ENCODE measurements at regions not wholly inside any gene's neighbourhood (a gene's known extent, or its start where the extent isn't known, plus 50 kb on each side); places are given as distances from the start of the nearest gene placed in this dataset.

DNA sequence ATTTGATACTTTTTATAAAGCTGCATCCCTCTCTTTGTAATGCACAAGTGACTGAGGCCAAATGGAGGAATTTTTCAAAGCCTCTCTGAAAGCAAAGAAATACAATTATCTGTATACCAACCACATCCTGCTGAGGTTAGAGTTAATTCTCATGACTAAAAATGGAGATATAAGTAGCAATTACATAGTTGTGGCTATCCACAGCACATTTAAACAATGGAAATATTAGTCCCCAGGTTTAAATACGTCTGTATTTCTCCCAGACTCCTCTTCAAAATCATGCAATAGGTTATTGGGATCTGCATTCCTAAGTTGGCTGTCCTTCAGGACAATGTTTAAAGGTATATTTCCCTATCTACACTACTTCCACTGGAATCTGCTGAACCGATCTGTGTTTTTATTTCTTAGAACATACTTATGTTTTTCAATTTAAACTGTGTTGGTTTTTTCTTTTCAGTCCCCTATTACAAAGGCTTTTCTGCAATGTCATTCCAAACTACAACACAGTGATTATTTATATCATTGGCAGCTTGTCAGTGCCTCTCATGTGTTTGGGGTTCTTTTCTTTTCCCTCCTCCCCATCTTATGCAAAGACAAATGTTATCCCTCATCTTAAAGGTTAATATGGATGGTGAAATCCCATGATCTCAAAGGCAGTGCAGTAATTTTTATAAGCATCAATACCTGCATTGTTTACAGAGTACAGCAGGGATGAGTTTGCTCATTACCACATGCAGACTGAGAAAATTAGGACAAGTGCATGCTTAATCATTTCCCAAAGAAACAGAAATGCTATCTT lies 134.8 kb upstream of the FSHR start:
- DNase-seq = no peak
- intact Hi-C loops (cut with DNase I) = no loop called here

DNA sequence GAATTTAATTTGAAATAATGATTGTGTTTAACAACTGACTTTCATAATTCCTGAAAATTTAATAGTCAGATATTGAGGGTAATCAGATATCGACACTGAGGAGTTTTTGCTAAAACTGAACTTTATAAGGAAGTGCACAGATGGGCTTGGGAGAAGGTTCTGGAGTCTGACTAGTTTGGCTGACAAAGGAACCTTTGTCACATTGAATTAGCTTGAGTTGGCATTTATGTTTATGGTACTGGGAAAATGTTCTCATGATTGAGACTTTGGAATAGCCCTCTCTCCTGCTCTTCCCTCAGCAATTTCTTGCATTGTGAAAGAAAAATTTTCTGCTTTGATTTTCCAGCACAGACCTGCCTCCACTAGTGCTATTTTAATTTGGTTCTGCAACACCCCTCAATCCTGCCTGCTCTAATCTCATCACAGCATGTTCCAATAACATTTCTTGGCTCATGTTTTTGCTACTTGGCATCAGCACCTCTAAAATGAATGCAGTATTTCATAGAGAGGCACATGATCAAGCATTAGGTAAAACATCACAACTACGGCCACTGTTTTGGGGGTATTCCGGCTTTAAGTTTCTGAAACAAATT lies 133.9 kb upstream of the FSHR start:
- intact Hi-C loops (cut with DNase I) = no loop called here

DNA sequence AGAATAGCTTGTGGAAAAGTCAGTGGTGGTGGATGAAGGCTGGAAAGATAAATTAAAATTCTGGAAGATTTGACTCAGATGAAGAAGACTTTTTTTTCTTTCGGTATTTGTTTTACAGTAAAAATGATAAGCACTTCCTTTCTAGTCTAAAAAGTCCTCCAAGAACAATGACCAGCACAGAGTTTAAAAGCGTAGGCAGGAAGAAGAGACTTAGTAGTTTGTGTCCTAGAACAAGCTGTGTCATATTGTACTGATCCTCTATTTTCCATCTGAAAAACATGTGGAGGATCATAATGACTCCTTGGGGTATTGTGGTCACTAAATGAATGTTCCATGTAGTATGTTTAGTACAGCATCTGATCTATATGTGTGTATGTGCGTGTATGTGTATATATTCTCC lies 132.4 kb upstream of the FSHR start:
- intact Hi-C loops (cut with DNase I) = no loop called here
- no peak for DNase-seq

More for the DNA sequence above, 133.9 kb upstream of the FSHR start:
- DNase-seq = peak in 14 of 42 donors; percentile 5 to 58 (median 26)

DNA sequence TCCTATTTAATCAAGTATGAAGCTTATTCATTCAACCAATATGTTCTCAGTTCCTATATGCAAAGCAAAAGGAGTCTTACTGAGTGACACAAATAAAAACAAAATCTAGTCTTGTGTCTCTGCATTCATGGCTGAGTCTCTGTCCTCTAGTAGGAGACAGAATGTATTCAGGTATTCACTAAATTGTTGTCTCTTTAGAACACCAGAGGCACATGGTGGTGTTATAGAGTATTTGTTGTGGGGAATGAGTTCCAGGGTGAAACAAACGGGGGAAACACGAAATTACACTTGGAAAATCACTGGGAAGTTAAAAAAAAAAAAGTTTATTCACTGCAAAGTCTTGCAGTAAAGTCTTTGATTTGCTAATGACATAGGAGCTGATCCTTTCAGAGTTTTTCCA lies 131.7 kb upstream of the FSHR start:
- DNase-seq = no peak
- intact Hi-C loops (cut with DNase I) = no loop called here

DNA sequence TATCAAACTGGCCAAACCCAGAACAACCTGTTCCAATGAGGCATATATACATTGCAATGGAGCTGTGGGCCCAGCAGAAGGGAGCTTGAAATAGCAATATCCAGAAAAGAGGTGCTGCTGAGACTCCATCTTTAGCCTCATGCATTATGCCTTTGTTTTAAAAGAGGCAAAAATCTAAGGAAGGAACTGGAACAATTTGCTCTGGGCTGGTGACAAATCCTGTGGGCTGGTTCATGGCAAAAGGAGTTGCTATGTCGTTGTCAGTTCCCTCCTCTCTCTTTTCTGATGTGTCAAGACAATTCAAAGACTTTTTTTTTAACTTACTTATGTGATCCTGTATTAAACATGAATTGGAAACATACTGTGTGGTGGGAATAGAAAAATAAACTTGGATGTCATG lies 124.2 kb upstream of the FSHR start:
- intact Hi-C loops (cut with DNase I) = no loop called here
- DNase-seq = peak in 23 of 42 donors; percentile 5 to 75 (median 41)

DNA sequence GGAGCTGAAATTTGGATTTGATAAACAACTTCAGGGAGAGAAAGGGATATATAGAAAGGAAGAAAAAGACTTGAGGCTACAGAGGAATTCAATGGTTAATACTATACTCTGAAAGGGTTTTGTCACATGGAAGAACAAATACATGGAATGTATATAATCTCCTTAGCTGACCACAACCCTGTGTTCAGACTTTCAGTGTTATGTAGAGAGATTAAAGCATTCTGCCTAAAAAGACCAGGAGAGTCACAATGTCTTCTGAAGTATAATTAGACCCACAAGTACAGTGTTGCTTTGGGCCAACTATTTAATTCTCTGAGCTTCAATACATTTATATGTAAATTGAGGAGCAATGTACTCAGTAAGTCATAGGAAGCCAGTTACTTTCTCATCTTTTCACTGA lies 123.8 kb upstream of the FSHR start:
- DNase-seq = no peak
- intact Hi-C loops (cut with DNase I) = no loop called here

DNA sequence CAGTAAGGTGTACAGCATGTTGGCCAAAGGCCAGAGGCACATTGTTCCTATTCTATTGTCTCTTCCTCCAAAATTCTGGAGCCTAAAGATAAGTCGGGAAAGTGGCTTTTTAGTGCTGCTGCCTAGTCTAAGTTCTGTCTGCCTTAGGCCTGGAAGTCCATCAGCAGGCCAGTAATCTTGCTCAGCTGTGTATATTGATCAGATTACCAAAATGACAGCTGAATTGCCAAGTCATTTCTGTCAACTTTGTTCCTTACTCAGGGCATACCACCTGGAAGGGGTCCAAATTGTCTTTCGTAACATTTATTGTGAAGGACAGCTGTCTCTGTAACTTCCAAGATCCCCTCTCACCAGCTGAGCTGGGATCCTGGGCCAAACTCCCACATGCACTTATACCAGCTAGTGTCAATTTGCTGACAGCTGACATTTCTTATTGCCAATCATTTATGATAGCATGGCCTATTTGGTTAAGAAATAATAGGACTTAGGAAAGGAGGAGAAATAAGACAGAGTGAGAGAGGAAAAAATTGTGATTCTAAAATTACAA lies 116.8 kb upstream of the FSHR start:
- intact Hi-C loops (cut with DNase I) = no loop called here
- DNase-seq = no peak

DNA sequence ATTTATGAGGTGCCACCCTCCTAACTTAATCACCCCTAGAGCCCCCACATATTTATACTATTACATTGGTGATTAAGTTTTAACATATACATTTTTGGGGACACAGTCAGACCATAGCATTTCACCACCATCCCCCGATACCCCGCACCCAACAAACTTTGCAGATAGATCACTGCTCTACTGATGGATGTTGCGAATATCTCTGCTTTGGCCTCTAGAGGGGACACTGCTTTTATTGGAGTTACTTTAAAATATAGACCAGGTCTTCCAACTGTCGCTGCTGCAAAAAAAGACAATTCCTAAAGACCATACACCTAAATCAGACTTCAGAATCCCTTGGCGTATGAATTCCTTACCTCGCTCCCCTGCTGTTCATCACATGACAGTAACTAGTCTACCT lies 115.8 kb upstream of the FSHR start:
- intact Hi-C loops (cut with DNase I) = no loop called here
- DNase-seq = no peak

DNA sequence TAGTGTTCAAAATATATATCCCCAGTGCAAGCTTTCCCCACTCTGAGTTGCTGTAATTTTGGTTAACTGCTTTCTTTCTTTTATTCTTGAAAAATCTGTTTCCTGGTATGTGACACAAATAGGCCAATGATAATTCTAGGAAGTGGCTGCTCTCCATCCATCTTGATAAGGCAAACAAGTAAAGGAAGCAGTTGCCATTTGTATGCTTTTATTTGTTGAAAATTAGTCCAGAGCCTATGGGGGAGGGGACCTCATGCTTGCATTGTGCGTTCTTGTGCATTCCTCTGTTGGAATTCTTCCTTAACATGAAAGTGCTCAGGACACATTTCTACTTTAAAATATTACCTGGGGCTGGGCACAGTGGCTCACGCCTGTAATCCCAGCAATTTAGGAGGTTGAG lies 111.2 kb upstream of the FSHR start:
- intact Hi-C loops (cut with DNase I) = no loop called here
- no peak for DNase-seq

DNA sequence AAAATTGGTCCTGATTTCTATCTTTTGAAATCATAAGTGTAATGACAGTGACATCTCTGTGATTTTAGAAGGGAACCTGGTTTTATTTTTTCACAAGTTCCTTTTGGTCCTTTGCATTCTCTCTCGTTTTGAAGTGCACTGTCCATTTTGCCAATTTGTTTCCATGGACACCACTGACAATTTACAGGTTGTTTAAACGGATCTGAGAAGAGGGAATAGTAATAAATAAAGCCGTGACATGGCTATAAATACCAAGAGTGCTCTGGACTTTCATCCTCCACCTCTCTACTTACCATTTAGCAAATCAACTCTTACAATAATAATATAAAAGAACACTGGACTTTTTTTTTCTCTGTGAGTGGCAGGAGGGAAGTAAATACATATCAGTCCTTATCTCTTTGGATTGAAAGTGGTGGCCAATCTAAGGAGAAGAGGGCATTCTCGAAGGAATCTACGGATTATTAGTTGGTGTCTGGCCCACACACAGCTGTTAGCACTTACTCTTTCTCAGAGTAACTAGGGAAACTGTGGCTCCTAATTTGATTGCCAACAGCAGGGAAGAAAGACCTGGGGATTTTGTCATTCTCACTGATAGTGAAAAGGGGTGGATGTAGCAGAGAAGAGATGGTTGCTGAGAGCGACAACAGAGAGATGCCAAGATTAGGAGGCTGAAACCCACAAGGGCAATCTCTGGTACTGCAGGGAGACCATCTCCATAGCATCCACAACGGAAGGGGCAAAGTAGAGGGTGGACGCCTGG lies 108.7 kb upstream of the FSHR start:
- intact Hi-C loops (cut with DNase I) = no loop called here
- DNase-seq = no peak

DNA sequence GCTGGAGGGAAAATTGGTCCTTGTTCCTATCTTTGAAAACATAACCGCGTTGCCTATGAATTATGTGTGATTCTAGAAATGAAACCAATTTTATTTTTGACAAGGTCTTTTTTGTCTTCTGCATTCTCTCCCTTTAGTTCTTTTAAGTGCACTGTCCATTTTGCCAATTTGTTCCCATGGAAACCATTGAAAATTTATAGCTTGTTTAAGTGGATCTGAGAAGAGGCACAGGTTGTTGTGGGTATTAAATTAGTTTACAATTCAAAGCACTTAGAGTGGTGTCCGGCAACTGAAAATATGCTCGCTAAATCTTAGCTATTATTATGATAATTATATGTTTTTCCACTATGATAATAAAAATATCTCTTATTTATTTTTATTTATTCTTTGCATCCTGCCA lies 107.5 kb upstream of the FSHR start:
- intact Hi-C loops (cut with DNase I) = no loop called here
- DNase-seq = no peak

DNA sequence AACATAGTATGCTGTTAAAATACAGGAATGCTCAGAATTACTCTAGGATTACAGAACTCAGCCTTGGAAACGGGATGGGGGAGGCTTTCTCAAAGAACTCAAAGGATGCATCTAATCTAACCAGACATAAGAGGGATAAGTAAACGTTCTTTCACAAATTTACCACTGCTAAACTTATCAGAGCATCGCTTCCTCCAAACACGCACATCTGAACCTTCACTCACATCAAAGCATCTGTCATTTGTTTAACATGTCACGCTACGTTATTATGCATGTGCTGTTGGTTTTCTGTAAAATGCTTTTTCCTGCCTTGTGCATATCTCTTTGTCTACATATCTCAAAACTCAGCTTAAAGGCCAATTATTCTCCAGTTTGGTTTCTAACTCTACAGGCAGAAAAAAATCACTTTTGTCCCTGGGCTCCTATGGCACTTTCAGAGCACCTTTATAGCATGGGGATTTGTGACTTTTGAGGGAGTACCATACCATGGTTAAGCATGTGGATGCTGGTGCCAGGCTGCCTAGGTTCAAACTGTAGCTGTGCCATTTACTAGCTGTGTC lies 106.7 kb upstream of the FSHR start:
- DNase-seq = no peak
- intact Hi-C loops (cut with DNase I) = no loop called here

DNA sequence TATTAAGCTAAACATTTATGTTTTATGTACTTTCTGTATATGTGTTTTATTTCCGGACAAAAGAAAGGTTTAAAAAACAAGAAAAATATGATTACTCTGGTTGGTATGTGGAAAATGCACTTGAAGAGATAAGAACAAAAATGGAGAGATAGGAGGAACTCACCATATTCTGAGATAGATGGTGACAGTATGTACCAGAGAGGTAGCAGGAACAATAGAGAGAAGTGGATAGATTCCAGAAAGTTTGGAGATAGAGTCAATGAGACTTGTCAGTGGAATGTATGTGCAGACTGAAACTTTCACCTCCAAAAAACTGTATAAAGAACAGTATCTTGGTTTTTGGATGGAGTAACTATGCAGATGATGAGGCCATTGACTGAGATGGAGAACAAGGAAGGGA lies 105.6 kb upstream of the FSHR start:
- intact Hi-C loops (cut with DNase I) = no loop called here

DNA sequence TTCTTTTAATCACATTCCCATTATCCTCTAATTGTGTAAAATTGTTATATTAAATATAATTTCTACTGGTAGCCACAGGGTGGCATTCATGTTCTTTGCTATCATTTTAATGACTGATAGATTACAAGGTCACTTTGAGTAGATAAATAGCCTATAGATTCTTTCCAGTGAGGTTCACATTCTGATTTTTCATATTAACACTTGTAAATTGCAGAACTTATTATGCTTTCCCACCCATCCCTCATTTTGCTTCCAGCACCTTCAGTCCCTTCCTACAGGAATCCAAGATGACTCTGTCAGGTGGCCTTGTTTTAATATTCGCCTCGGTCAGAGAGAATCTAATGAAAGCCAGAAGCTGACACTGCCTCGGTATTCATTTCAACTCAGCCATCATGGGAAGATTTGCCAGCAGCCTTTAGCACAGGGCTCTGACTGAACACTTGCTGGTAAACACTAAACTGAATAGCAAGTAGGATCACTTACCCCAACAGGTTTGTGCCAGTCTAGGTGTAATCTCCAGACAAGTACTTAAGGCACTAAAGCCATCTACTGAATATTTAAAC lies 101.2 kb upstream of the FSHR start:
- intact Hi-C loops (cut with DNase I) = no loop called here
- peak in 3 of 42 donors; percentile 1 to 18 (median 5) for DNase-seq

More for the DNA sequence above, 105.6 kb upstream of the FSHR start:
- DNase-seq = no peak

DNA sequence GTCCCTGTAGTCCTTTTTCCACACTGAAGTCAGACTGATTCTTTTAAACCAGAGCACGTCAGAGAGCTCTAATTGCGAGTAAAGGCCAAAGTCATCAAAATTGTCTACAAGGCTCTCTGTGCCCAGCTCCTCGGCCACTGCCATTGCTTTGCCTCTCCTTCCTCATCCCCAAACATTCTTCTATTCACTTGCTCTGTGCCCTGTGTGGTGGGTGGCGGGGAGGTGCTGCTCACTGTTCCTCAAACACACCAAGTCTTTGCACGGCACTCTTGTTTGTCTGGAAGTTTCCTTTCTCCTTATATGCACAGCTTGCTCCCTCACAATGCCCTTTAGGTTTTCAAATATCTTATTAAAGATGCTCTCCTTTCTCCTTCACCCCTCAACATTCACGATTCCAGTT lies 100.1 kb upstream of the FSHR start:
- no peak for DNase-seq
- intact Hi-C loops (cut with DNase I) = no loop called here

DNA sequence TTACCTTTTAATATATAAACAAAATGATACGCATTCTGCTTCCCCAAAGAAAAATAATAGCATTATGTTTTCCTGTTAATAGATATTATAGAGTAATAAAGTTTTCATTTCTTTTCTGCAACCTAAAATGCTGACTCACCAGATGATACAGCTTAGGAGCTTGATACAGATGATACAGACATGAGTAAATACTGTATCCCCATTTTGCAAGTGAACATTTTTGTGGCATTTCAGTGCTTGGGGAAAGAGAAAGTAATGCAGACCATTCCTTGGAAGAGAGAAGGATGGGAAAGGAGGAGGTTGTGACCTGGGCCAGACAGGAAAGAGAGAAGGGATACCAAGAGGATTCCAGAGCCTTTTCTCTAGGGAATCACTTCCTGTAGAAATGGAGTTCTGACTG lies 97.5 kb upstream of the FSHR start:
- intact Hi-C loops (cut with DNase I) = no loop called here
- DNase-seq = no peak

DNA sequence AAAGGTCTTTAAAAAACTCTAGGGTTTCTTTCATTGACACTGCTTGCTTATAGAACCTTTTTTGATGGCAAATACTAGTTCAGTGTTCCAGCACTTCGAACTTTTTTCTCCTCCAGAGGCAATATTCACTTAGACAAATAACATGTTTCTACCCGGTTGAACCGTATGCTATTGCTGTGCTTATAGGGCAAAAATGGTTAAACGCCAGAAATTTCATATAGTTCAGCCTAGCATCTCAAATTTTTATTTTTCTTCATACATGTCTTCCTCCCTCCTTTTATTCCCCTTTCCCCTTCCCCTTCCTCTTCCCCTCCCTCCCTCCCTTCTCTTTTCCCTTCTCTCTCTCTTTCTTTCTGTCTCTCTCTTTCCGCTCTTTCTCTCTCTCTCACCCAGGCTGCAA lies 96.9 kb upstream of the FSHR start:
- intact Hi-C loops (cut with DNase I) = no loop called here
- DNase-seq = no peak

DNA sequence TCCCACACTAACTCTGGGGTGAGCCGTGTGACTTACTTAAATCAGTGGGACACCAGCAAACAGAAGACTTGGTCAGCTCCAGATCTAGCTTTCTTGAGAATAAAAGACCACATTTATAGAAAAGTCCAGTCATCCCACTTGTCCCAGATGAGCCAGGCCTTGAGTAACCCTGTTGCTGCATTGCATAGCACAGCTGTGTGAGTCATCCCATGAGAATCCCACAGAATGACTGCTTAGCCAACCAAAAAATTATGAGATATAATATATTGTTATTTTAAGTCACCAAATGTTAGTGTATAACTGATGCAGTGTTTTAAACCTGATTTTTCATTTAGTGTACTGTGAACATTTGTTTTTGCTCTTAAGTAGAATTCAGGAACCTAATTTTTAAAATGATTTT lies 94.2 kb upstream of the FSHR start:
- intact Hi-C loops (cut with DNase I) = no loop called here
- no peak for DNase-seq

DNA sequence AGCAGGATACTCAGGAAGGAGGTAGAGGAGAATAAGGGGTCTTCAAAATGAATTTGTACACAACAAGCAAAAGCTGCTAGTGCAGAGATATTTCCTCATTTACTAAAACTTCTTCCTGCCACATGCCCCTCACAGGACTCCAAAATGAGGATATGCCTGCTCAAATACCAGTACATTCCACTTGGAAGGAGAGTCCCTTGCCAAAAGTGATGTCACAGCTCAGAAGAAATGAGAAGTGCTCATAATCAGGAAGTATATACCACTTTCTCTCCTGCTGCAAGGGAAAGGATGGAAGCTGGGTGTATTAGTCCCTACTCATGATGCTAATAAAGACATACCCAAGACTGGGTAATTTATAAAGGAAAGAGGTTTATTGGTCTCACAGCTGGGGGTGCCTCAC lies 87.7 kb upstream of the FSHR start:
- intact Hi-C loops (cut with DNase I) = no loop called here
- no peak for DNase-seq

DNA sequence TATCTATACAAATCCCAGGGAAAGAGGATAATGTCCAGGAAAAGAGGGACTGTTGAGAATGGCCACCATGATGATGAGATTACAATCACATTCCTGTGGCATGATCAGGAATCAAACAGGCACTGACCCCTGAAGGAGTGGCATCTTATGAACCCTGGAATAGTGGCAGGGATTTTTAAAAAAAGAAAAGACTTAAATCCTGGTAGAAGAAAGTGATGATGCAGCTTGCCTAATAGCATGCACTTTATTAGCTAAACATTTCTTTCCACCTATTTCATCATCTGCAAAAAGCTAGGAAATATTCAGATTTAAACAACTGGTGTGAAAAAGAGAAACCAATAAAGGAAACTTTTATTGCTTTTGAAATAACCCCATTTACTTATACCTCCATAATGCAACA lies 87.2 kb upstream of the FSHR start:
- intact Hi-C loops (cut with DNase I) = no loop called here
- no peak for DNase-seq
